Bronchial epithelial cell (primary cell): ENCODE measurements at regions not wholly inside any gene's neighbourhood (a gene's known extent, or its start where the extent isn't known, plus 50 kb on each side); places are given as distances from the start of the nearest gene placed in this dataset.

Experiments used
- DNase-seq: peaks from one replicate; pipeline ENCODE4 v3.0.0-alpha.2; 2010; ENCODE audit warnings: low read depth
- FAIRE-seq: peaks from 2 replicates; lab custom pipeline; 2011; peaks lifted over from hg19 to GRCh38; lab: Jason Lieb, UNC
- H3K27me3 ChIP-seq: 2 replicates; pipeline ENCODE4 v1.5.1; 2011; ENCODE audit warnings: low read length; ENCODE audit not compliant: control insufficient read depth, insufficient read depth
- H3K36me3 ChIP-seq: 2 replicates; pipeline ENCODE4 v1.5.1; 2011; ENCODE audit warnings: low read length; ENCODE audit not compliant: control insufficient read depth, insufficient read depth
- H3K4me3 ChIP-seq: 2 replicates; pipeline ENCODE4 v1.5.1; 2011; ENCODE audit warnings: mild to moderate bottlenecking, low read depth, low read length, control low read depth
- CTCF ChIP-seq: IDR thresholded peaks from 2 replicates; pipeline ENCODE4 v1.5.1; 2011; ENCODE audit warnings: mild to moderate bottlenecking, moderate library complexity, low read length, control low read depth, inconsistent platforms; ENCODE audit not compliant: insufficient read depth, severe bottlenecking

GRCh38 chr10:10368951-10369576, 648.6 kb upstream of the CELF2 start:
- H3K27me3 ChIP-seq, result no peaks in the 10 kb centered on the region
- FAIRE-seq (no peak), DNase-seq (no peak)
- H3K4me3 ChIP-seq, result no peak overlapping the region
- no peaks in the 10 kb centered on the region for H3K36me3 ChIP-seq
- no peak for TF ChIP-seq CTCF

- no peak for TF ChIP-seq CTCF
- DNase-seq (no peak), FAIRE-seq (no peak)
- Histone ChIP-seq H3K27me3 (no peaks in the 10 kb centered on the region), H3K36me3 (no peaks in the 10 kb centered on the region), H3K4me3 (no peak overlapping the region)
Observed at GRCh38 chr10:10385831-10386230, 631.8 kb upstream of the CELF2 start.

GRCh38 chr10:10389182-10389581, 628.5 kb upstream of the CELF2 start:
- no peak overlapping the region for H3K4me3 ChIP-seq
- TF ChIP-seq CTCF, result no peak
- no peaks in the 10 kb centered on the region for H3K36me3 ChIP-seq
- no peaks in the 10 kb centered on the region for H3K27me3 ChIP-seq
- FAIRE-seq, result peak; percentile 64
- peak; percentile 33 for DNase-seq

GRCh38 chr10:10392511-10392910, 625.2 kb upstream of the CELF2 start:
- DNase-seq (no peak), FAIRE-seq (no peak)
- Histone ChIP-seq H3K4me3 (no peak overlapping the region), H3K27me3 (no peaks in the 10 kb centered on the region), H3K36me3 (no peaks in the 10 kb centered on the region)
- TF ChIP-seq CTCF, result no peak

GRCh38 chr10:10394933-10395658, 622.6 kb upstream of the CELF2 start:
- FAIRE-seq (no peak), DNase-seq (peak; percentile 73)
- no peak for TF ChIP-seq CTCF
- Histone ChIP-seq H3K27me3 (no peaks in the 10 kb centered on the region), H3K4me3 (no peak overlapping the region), H3K36me3 (no peaks in the 10 kb centered on the region)
